IPS-18a (cell line): ENCODE measurements at regions not wholly inside any gene's neighbourhood (a gene's known extent, or its start where the extent isn't known, plus 50 kb on each side); places are given as distances from the start of the nearest gene placed in this dataset.

Experiments used
- H3K27ac ChIP-seq: one replicate; pipeline ENCODE4 v1.5.1; 2013; ENCODE audit warnings: low read length
- H3K27me3 ChIP-seq: one replicate; pipeline ENCODE4 v1.6.1; 2013; ENCODE audit warnings: mild to moderate bottlenecking, low read length; ENCODE audit not compliant: control insufficient read depth, insufficient read depth
- H3K36me3 ChIP-seq: one replicate; pipeline ENCODE4 v1.6.1; 2013; ENCODE audit warnings: low read depth, low read length; ENCODE audit not compliant: control insufficient read depth
- H3K4me1 ChIP-seq: one replicate; pipeline ENCODE4 v1.6.1; 2013; ENCODE audit warnings: low read depth, low read length; ENCODE audit not compliant: control insufficient read depth
- H3K4me3 ChIP-seq: one replicate; pipeline ENCODE4 v1.5.1; 2013; ENCODE audit warnings: low read length
- H3K9ac ChIP-seq: one replicate; pipeline ENCODE4 v1.6.1; 2013; ENCODE audit warnings: mild to moderate bottlenecking, low read length, moderate library complexity
- H3K9me3 ChIP-seq: one replicate; pipeline ENCODE4 v1.6.1; 2013; ENCODE audit warnings: low read depth, low read length; ENCODE audit not compliant: control insufficient read depth

DNA sequence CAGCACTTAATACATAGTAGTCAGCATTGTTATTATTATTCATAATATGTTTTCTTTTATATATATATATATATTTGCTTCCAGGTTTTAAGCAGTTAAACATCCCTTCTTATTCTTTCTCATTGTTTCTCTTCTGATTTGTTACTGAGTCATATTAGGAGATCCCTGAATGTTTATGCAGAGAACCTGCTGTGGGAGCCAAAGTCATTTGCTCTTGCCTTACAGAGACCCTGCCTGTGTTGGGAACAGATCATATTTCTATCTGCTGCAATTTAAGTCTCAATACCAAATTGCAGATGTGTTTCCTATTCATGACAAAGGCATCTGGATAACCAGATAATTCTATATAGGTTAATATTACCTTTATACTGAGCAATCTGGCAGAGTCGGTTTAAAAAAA lies 323.0 kb upstream of the UMPS start:
- Histone ChIP-seq H3K4me3 (no peak overlapping the region), H3K27ac (no peak overlapping the region), H3K9ac (no peak overlapping the region), H3K36me3 (no peaks in the 10 kb centered on the region), H3K4me1 (no peaks in the 10 kb centered on the region), H3K9me3 (no peaks in the 10 kb centered on the region), H3K27me3 (no peaks in the 10 kb centered on the region)

DNA sequence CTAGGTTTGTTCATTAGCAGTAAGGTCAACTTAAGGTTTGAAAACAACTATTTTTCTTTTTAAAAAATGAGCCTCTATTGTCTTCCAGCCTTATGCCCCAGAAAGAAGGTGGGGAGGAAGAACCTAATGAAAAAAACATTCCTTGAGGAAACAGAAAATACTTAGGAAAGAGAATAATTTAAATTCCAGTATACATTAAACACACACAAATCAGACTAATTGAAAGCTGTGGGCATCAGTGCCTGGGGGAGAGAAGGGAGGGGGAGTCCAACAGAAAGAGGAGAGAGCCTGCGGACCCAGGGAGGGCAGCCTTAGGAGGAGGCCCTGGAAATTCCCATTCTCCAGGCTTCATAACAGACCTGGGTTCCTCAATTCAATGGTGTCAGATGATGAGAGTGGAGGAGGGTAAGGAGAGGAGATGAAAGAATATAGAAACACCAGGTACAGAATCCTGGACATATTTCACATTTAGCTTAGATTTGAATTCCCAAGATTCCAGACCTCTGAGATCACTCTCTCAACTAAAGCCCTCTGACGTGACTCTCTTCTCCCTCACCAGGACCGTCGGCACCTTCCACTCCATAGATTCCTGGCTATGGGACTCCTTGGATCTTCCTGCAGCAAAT lies 320.5 kb upstream of the UMPS start:
- Histone ChIP-seq H3K27ac (no peak overlapping the region), H3K9me3 (no peaks in the 10 kb centered on the region), H3K4me1 (no peaks in the 10 kb centered on the region), H3K4me3 (no peak overlapping the region), H3K36me3 (no peaks in the 10 kb centered on the region), H3K27me3 (no peaks in the 10 kb centered on the region), H3K9ac (no peak overlapping the region)

DNA sequence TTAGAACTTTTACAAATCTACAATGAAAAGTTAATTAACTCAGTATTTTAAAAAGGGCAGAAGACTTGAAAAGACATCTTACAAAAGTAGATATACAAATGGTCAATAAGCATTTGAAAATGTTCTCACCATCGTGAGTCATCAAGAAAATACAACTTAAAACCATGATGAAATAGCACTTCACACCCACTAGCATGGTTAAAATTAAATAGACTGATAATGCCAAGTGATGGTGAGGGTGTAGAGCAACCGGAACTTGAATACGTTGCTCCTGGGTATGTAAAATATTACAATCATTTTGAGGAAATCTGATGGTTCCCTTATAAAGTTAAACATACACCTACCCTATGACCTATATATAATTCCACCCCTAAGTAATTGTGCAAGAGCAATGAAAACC lies 319.8 kb upstream of the UMPS start:
- H3K27me3 ChIP-seq: no peaks in the 10 kb centered on the region
- H3K9ac ChIP-seq: no peak overlapping the region
- no peaks in the 10 kb centered on the region for H3K36me3 ChIP-seq
- no peaks in the 10 kb centered on the region for H3K4me1 ChIP-seq
- no peaks in the 10 kb centered on the region for H3K9me3 ChIP-seq
- H3K27ac ChIP-seq: no peak overlapping the region
- H3K4me3 ChIP-seq: no peak overlapping the region

DNA sequence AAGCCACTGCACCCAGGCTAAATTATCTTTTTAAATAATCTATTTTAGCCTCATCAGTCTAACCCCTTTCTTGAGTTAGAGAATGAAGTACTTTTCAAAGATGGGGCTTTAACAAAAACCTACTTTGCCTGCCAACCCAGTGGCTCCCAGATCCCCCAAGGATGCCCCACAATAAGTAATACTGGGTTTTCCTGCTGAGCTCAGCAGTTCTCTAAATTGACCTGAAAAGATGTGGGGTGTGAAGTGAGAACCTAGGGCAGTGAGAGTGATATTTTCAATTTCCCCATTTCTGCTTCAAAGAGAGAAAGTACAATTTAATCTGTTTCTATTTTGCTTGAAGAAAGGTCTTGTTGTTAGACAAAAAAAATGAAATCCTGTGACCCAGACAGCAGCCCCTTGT lies 318.5 kb upstream of the UMPS start:
- Histone ChIP-seq H3K9me3 (no peaks in the 10 kb centered on the region), H3K27me3 (no peaks in the 10 kb centered on the region), H3K27ac (no peak overlapping the region), H3K4me1 (no peaks in the 10 kb centered on the region), H3K4me3 (no peak overlapping the region), H3K36me3 (no peaks in the 10 kb centered on the region), H3K9ac (no peak overlapping the region)

DNA sequence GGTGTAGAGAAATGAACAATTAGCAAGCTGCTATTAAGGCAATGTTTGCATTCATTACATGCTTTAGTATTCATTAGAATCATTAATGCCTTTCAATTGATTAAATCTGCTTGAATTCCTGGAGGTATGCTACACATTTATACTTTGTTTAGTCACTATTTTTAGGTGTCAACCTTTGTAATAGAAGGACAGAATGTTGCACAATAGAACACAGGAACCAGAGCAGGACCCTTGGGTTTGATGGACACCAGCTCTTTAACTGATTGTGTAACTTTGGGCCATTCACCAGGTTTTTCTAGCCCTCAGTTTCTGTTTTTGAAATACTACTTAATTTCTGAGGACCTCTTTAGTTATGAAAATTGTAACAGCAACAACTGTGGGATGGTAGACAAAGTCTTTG lies 317.6 kb upstream of the UMPS start:
- Histone ChIP-seq H3K4me3 (no peak overlapping the region), H3K36me3 (no peaks in the 10 kb centered on the region), H3K9ac (no peak overlapping the region), H3K27ac (no peak overlapping the region), H3K4me1 (no peaks in the 10 kb centered on the region), H3K27me3 (no peaks in the 10 kb centered on the region), H3K9me3 (no peaks in the 10 kb centered on the region)

DNA sequence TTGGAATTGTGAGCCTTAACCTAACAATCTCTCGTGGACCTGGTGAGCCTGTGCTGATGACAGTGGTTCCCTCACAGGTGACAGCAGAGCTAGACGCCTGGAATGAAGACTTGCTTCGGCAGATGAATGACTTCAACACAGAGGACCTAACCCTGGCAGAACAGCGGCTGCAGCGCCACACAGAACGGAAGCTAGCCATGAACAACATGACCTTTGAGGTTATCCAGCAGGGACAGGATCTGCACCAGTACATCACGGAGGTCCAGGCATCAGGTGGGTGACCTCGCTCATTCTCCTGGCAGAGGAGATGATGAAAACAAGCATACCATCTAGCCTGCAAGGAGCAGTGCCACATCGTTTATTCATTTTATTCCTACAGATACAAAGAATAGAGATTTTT lies 316.9 kb upstream of the UMPS start:
- Histone ChIP-seq H3K4me1 (no peaks in the 10 kb centered on the region), H3K9me3 (no peaks in the 10 kb centered on the region), H3K4me3 (no peak overlapping the region), H3K9ac (no peak overlapping the region), H3K27ac (no peak overlapping the region), H3K36me3 (no peaks in the 10 kb centered on the region), H3K27me3 (no peaks in the 10 kb centered on the region)

DNA sequence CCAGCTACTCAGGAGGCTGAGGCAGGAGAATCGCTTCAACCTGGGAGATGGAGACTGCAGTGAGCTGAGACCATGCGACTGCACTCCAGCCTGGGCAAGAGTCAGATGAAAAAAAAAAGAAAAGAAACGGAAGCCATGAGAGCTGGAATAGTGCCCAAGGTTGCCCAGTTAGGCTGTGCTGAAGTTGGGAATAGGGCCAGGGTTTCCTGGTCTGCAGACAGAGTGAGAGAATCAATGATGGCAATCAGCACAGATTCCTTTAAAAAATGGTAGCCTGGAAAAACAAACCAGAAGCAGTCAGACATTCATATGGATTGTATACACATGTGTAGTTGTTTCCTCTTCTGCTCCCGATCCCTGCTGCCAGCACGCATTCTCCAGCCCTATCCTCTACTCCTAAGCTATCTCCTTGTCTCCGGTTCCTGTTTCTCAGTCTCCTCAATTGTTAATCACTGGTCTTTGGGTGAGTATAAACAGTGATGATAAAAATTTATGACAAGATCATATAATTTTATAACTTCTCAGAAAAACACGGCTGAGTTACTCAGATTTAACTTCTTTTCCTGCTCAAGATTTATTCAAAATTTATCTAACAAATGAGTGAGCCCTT lies 316.2 kb upstream of the UMPS start:
- no peak overlapping the region for H3K4me3 ChIP-seq
- no peaks in the 10 kb centered on the region for H3K27me3 ChIP-seq
- no peaks in the 10 kb centered on the region for H3K9me3 ChIP-seq
- no peak overlapping the region for H3K27ac ChIP-seq
- no peak overlapping the region for H3K9ac ChIP-seq
- H3K36me3 ChIP-seq: no peaks in the 10 kb centered on the region
- no peaks in the 10 kb centered on the region for H3K4me1 ChIP-seq

DNA sequence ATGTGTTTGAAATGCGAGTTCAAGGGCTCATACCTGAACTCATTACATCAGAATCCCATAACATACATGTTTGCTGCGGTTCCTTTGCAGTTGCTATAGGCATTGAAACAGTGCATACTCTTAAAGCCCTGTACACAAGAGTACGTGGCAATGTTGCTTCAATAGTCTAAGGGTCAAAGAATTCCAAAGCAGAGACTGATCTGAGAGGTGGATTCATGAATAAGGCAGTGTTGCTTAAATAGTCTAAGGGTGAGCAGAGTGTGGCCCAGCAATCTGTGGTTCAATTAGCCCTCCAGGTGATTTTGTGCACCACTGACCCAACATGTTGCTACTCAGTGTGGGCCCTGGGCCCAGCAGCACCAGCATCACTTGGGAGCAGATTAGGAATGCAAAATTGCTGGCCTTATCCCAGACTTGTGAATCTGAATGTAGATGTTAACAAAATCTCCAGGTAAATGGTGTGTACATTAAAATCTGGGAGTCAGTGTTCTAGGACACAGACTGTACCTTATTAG lies 314.7 kb upstream of the UMPS start:
- H3K27me3 ChIP-seq: no peaks in the 10 kb centered on the region

DNA sequence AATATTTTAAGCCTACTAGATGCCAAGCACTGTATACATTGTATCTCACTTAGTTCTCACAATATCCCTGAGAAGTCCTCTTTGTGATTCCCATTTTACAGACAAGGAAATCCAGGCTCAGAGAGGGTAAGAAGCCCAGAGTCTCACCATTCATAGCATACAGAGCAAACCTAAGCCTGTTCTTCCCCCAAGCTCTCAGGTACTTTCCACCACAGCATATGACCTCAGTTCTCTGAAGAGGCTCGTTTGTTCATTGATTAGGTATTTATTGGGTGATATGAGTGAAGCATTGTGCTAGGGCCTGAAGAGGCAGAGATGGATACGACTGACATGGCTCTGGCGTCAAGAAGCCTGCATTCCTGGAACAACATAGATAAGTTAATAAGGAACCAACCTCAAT lies 310.9 kb upstream of the UMPS start:
- Histone ChIP-seq H3K4me1 (no peaks in the 10 kb centered on the region), H3K4me3 (no peak overlapping the region), H3K9ac (no peak overlapping the region), H3K36me3 (no peaks in the 10 kb centered on the region), H3K27me3 (no peaks in the 10 kb centered on the region), H3K27ac (no peak overlapping the region), H3K9me3 (no peaks in the 10 kb centered on the region)

More for the DNA sequence above, 314.7 kb upstream of the UMPS start:
- H3K36me3 ChIP-seq: no peaks in the 10 kb centered on the region
- no peak overlapping the region for H3K9ac ChIP-seq
- H3K4me3 ChIP-seq: no peak overlapping the region
- no peaks in the 10 kb centered on the region for H3K9me3 ChIP-seq
- no peak overlapping the region for H3K27ac ChIP-seq
- H3K4me1 ChIP-seq: no peaks in the 10 kb centered on the region

DNA sequence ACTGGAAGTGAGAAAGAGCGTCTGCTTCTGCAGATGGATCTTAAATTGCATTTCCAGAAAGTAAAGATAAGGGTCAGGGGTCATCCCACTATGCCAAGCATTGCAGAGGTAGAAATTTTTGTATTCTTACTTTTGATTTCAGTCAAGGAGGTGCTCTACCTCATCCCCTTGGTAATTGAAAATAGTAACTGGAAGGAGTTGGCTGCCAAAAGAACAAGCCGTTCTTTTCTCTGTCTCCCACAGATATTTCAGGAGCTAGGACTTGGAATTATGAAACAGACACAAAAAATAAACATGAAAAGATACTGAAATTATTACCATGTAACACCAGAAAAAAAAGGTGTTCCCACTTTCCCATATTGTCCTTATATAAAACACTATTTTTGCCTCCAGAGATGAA lies 309.9 kb upstream of the UMPS start:
- Histone ChIP-seq H3K36me3 (no peaks in the 10 kb centered on the region), H3K27ac (no peak overlapping the region), H3K4me3 (no peak overlapping the region), H3K9ac (no peak overlapping the region), H3K9me3 (no peaks in the 10 kb centered on the region), H3K27me3 (no peaks in the 10 kb centered on the region), H3K4me1 (no peaks in the 10 kb centered on the region)

DNA sequence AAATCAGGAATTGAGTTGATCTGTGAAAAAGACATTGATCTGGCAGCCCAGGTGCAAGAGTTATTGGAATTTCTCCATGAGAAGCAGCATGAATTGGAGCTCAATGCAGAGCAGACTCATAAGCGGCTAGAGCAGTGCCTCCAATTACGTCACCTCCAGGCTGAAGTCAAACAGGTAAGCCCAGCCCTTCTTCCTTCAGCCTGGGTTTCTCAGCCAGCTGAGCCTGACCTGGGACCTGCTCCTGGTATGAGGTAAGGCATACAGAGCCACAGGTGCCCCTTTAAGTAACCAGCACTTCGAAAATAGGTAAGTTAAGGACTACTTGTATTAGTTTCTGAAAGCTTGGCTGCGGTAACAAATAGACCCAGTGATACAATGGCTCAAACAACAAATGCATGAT lies 307.4 kb upstream of the UMPS start:
- Histone ChIP-seq H3K4me3 (no peak overlapping the region), H3K27ac (no peak overlapping the region), H3K27me3 (no peaks in the 10 kb centered on the region), H3K9ac (no peak overlapping the region), H3K9me3 (no peaks in the 10 kb centered on the region), H3K36me3 (no peaks in the 10 kb centered on the region), H3K4me1 (no peaks in the 10 kb centered on the region)

DNA sequence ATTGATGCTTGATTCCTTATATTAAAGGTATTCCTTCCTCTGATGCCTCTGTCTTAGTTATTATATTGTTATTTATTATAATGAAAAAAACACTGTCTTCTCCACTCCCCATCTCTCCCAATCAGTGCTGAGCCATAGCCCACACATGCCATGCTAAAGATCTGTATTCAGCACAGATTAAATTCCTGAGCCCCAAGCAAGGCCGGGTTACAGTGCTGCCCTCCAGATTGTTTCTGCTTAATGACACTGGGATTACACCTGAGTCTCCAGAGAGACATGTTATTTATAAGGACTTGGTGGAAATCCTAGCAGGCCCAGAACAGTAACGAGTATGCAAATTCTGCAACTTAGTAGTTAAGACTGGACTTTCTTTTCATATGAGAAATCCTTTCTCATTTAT lies 305.9 kb upstream of the UMPS start:
- H3K27me3 ChIP-seq: no peaks in the 10 kb centered on the region
- no peaks in the 10 kb centered on the region for H3K9me3 ChIP-seq
- no peak overlapping the region for H3K4me3 ChIP-seq
- no peaks in the 10 kb centered on the region for H3K36me3 ChIP-seq
- no peak overlapping the region for H3K9ac ChIP-seq
- no peak overlapping the region for H3K27ac ChIP-seq
- H3K4me1 ChIP-seq: no peaks in the 10 kb centered on the region
